Activated T-helper 17 cell treated with anti-CD3 and anti-CD28 coated beads, Interleukin-2, amount 50 U/mL, for 72 hours (primary cell): ENCODE measurements at regions not wholly inside any gene's neighbourhood (a gene's known extent, or its start where the extent isn't known, plus 50 kb on each side); places are given as distances from the start of the nearest gene placed in this dataset.
"Not testable (repeated sequence)": the region's sequence is repeated elsewhere in the genome, so short reads cannot be mapped to it uniquely, and the experiment has no call there.

Experiments used
- ATAC-seq: fragments of 150-1000 bp; cut with Tn5 transposase; replicated peaks from 2 replicates; pipeline ENCODE4 v1.10.0; 2021; ENCODE audit warnings: mild to moderate bottlenecking, moderate library complexity
- H3K27ac Mint-ChIP-seq: one replicate; pipeline ENCODE4 v1.8.0; 2022; ENCODE audit warnings: mixed read lengths
- H3K27me3 Mint-ChIP-seq: one replicate; pipeline ENCODE4 v1.8.0; 2022; ENCODE audit warnings: mixed read lengths
- H3K36me3 Mint-ChIP-seq: one replicate; pipeline ENCODE4 v1.8.0; 2022; ENCODE audit warnings: low read depth, mild to moderate bottlenecking, mixed read lengths
- H3K4me1 Mint-ChIP-seq: one replicate; pipeline ENCODE4 v1.8.0; 2022; ENCODE audit warnings: mixed read lengths
- H3K4me3 Mint-ChIP-seq: one replicate; pipeline ENCODE4 v1.8.0; 2022; ENCODE audit warnings: mild to moderate bottlenecking, mixed read lengths
- H3K9me3 Mint-ChIP-seq: one replicate; pipeline ENCODE4 v1.8.0; 2022; ENCODE audit warnings: mixed read lengths

GRCh38 chr6:27854421-27854820 is 57.8 kb downstream of the OR2B2 start:
- no peaks in the 10 kb centered on the region for H3K4me1 Mint-ChIP-seq
- no peaks in the 10 kb centered on the region for H3K27me3 Mint-ChIP-seq
- no peaks in the 10 kb centered on the region for H3K9me3 Mint-ChIP-seq
- no peak overlapping the region for H3K27ac Mint-ChIP-seq
- H3K4me3 Mint-ChIP-seq, result no peak overlapping the region
- no peaks in the 10 kb centered on the region for H3K36me3 Mint-ChIP-seq
- ATAC-seq, result no peak

- Mint-ChIP-seq H3K9me3 (no peaks in the 10 kb centered on the region), H3K4me3 (no peak overlapping the region), H3K27ac (no peak overlapping the region), H3K27me3 (no peaks in the 10 kb centered on the region), H3K36me3 (no peaks in the 10 kb centered on the region), H3K4me1 (no peaks in the 10 kb centered on the region)
- ATAC-seq, result no peak
These were observed 60.8 kb downstream of the OR2B2 start for GRCh38 chr6:27851440-27851839.

GRCh38 chr6:27849001-27849400 is 63.2 kb downstream of the OR2B2 start:
- H3K4me1 Mint-ChIP-seq, ATAC-seq, H3K27ac Mint-ChIP-seq, H3K9me3 Mint-ChIP-seq, H3K36me3 Mint-ChIP-seq, H3K27me3 Mint-ChIP-seq, H3K4me3 Mint-ChIP-seq: not testable (repeated sequence)

- Mint-ChIP-seq H3K27me3 (no peaks in the 10 kb centered on the region), H3K4me1 (no peaks in the 10 kb centered on the region), H3K27ac (no peak overlapping the region), H3K4me3 (no peak overlapping the region), H3K9me3 (no peaks in the 10 kb centered on the region), H3K36me3 (no peaks in the 10 kb centered on the region)
- ATAC-seq, result no peak
These were observed 64.5 kb downstream of the OR2B2 start for GRCh38 chr6:27847706-27848105.

- H3K27ac Mint-ChIP-seq, result no peak overlapping the region
- H3K36me3 Mint-ChIP-seq, result peaks cover 14% of the 10 kb centered on the region
- peaks cover 18% of the 10 kb centered on the region for H3K4me1 Mint-ChIP-seq
- peaks cover 7% of the 10 kb centered on the region for H3K27me3 Mint-ChIP-seq
- ATAC-seq, result no peak
- H3K9me3 Mint-ChIP-seq, result no peaks in the 10 kb centered on the region
- H3K4me3 Mint-ChIP-seq, result no peak overlapping the region
These were observed 71.6 kb downstream of the OR2B2 start for GRCh38 chr6:27840572-27840971.

- Mint-ChIP-seq H3K4me1 (peaks cover 22% of the 10 kb centered on the region), H3K27ac (no peak overlapping the region), H3K36me3 (peaks cover 14% of the 10 kb centered on the region), H3K27me3 (peaks cover 7% of the 10 kb centered on the region), H3K9me3 (no peaks in the 10 kb centered on the region), H3K4me3 (no peak overlapping the region)
- ATAC-seq, result no peak
These were observed 72.3 kb downstream of the OR2B2 start for GRCh38 chr6:27839626-27840475.

GRCh38 chr6:27838945-27839625 is 73.1 kb downstream of the OR2B2 start:
- H3K36me3 Mint-ChIP-seq, result peaks cover 14% of the 10 kb centered on the region
- H3K4me3 Mint-ChIP-seq, result no peak overlapping the region
- H3K9me3 Mint-ChIP-seq, result no peaks in the 10 kb centered on the region
- ATAC-seq, result peak; percentile 10
- peaks cover 23% of the 10 kb centered on the region for H3K4me1 Mint-ChIP-seq
- peaks cover 7% of the 10 kb centered on the region for H3K27me3 Mint-ChIP-seq
- no peak overlapping the region for H3K27ac Mint-ChIP-seq

- no peak overlapping the region for H3K27ac Mint-ChIP-seq
- no peaks in the 10 kb centered on the region for H3K9me3 Mint-ChIP-seq
- peaks cover 7% of the 10 kb centered on the region for H3K27me3 Mint-ChIP-seq
- no peak overlapping the region for H3K4me3 Mint-ChIP-seq
- ATAC-seq, result peak; percentile 76
- peaks cover 14% of the 10 kb centered on the region for H3K36me3 Mint-ChIP-seq
- peaks cover 23% of the 10 kb centered on the region for H3K4me1 Mint-ChIP-seq
These were observed 73.9 kb downstream of the OR2B2 start for GRCh38 chr6:27838058-27838944.

- H3K4me3 Mint-ChIP-seq, result no peak overlapping the region
- peaks cover 23% of the 10 kb centered on the region for H3K4me1 Mint-ChIP-seq
- H3K36me3 Mint-ChIP-seq, result peaks cover 14% of the 10 kb centered on the region
- peaks cover 7% of the 10 kb centered on the region for H3K27me3 Mint-ChIP-seq
- no peak overlapping the region for H3K27ac Mint-ChIP-seq
- peak; percentile 41 for ATAC-seq
- no peaks in the 10 kb centered on the region for H3K9me3 Mint-ChIP-seq
These were observed 74.6 kb downstream of the OR2B2 start for GRCh38 chr6:27837625-27838057.

- Mint-ChIP-seq H3K27me3 (peaks cover 5% of the 10 kb centered on the region), H3K4me1 (peaks cover 21% of the 10 kb centered on the region), H3K36me3 (peaks cover 14% of the 10 kb centered on the region), H3K27ac (no peak overlapping the region), H3K9me3 (no peaks in the 10 kb centered on the region), H3K4me3 (no peak overlapping the region)
- peak; percentile 78 for ATAC-seq
These were observed 75.2 kb downstream of the OR2B2 start for GRCh38 chr6:27836783-27837624.

GRCh38 chr6:27836141-27836782 is 75.9 kb downstream of the OR2B2 start:
- H3K36me3 Mint-ChIP-seq, result peaks cover 18% of the 10 kb centered on the region
- H3K9me3 Mint-ChIP-seq, result no peaks in the 10 kb centered on the region
- no peak overlapping the region for H3K4me3 Mint-ChIP-seq
- ATAC-seq, result no peak
- H3K27ac Mint-ChIP-seq, result no peak overlapping the region
- no peaks in the 10 kb centered on the region for H3K27me3 Mint-ChIP-seq
- peaks cover 22% of the 10 kb centered on the region for H3K4me1 Mint-ChIP-seq

- Mint-ChIP-seq H3K4me1 (peaks cover 32% of the 10 kb centered on the region), H3K27ac (peak overlapping the region; percentile 53), H3K36me3 (peaks cover 27% of the 10 kb centered on the region), H3K27me3 (no peaks in the 10 kb centered on the region), H3K9me3 (no peaks in the 10 kb centered on the region), H3K4me3 (peak overlapping the region; percentile 18)
- ATAC-seq, result no peak
These were observed 77.2 kb downstream of the OR2B2 start for GRCh38 chr6:27834879-27835549.

- Mint-ChIP-seq H3K4me3 (no peak overlapping the region), H3K4me1 (peaks cover 27% of the 10 kb centered on the region), H3K36me3 (peaks cover 21% of the 10 kb centered on the region), H3K9me3 (no peaks in the 10 kb centered on the region), H3K27ac (no peak overlapping the region), H3K27me3 (no peaks in the 10 kb centered on the region)
- ATAC-seq, result no peak
These were observed 77.8 kb downstream of the OR2B2 start for GRCh38 chr6:27834384-27834783.
